Skin of body (tissue), 1 donor: ENCODE measurements at regions not wholly inside any gene's neighbourhood (a gene's known extent, or its start where the extent isn't known, plus 50 kb on each side); places are given as distances from the start of the nearest gene placed in this dataset.

ENCODE experiments used
- DNase-seq: peaks from one replicate; lab custom pipeline; 2025; lab: John Stamatoyannopoulos, UW

GRCh38 chr5:99911971-99912370 lies 623.2 kb upstream of the FAM174A start:
- DNase-seq, result no peak

- no peak for DNase-seq
Measured at GRCh38 chr5:99906776-99907175, 628.4 kb upstream of the FAM174A start.

GRCh38 chr5:99901972-99902371 lies 633.2 kb upstream of the FAM174A start:
- DNase-seq, result no peak

GRCh38 chr5:99900302-99900852 lies 634.8 kb upstream of the FAM174A start:
- DNase-seq, result no peak

- no peak for DNase-seq
Measured at GRCh38 chr5:99879791-99880511, 655.2 kb upstream of the FAM174A start.

- no peak for DNase-seq
Measured at GRCh38 chr5:99878830-99879229, 656.3 kb upstream of the FAM174A start.

- DNase-seq, result no peak
Measured at GRCh38 chr5:99866740-99867139, 668.4 kb upstream of the FAM174A start.

GRCh38 chr5:99865159-99865558 lies 670.0 kb upstream of the FAM174A start:
- no peak for DNase-seq

GRCh38 chr5:99835791-99836190 lies 699.4 kb upstream of the FAM174A start:
- DNase-seq, result no peak

- no peak for DNase-seq
Measured at GRCh38 chr5:99827136-99827535, 708.0 kb upstream of the FAM174A start.

GRCh38 chr5:99817796-99818195 lies 717.4 kb upstream of the FAM174A start:
- no peak for DNase-seq

- DNase-seq, result no peak
Measured at GRCh38 chr5:99814321-99815063, 720.7 kb upstream of the FAM174A start.

- DNase-seq, result no peak
Measured at GRCh38 chr5:99808657-99809230, 726.4 kb upstream of the FAM174A start.

GRCh38 chr5:99807346-99807745 lies 727.8 kb upstream of the FAM174A start:
- no peak for DNase-seq

GRCh38 chr5:99795031-99795430 lies 740.1 kb upstream of the FAM174A start:
- no peak for DNase-seq

- no peak for DNase-seq
Measured at GRCh38 chr5:99788482-99788881, 746.7 kb upstream of the FAM174A start.

- no peak for DNase-seq
Measured at GRCh38 chr5:99775189-99775588, 760.0 kb upstream of the FAM174A start.

GRCh38 chr5:99773290-99773689 lies 761.9 kb upstream of the FAM174A start:
- DNase-seq, result no peak

GRCh38 chr5:99771296-99771695 lies 763.9 kb upstream of the FAM174A start:
- no peak for DNase-seq

GRCh38 chr5:99765011-99765410 lies 770.2 kb upstream of the FAM174A start:
- DNase-seq, result no peak

- DNase-seq, result no peak
Measured at GRCh38 chr5:99763021-99763774, 772.0 kb upstream of the FAM174A start.

GRCh38 chr5:99747342-99747741 lies 787.8 kb upstream of the FAM174A start:
- no peak for DNase-seq
